Activated T-cell treated with anti-CD3 and anti-CD28 coated beads, Interleukin-2, amount 50 U/mL, for 4 hours (primary cell): ENCODE measurements at regions not wholly inside any gene's neighbourhood (a gene's known extent, or its start where the extent isn't known, plus 50 kb on each side); places are given as distances from the start of the nearest gene placed in this dataset.
"Not testable (repeated sequence)": the region's sequence is repeated elsewhere in the genome, so short reads cannot be mapped to it uniquely, and the experiment has no call there.

Experiments used
- ATAC-seq, 2 donors: fragments of 200-7000 bp; cut with Tn5 transposase; one replicate each; pipeline ENCODE4 v1.10.0; 2021
- DNase-seq: peaks from one replicate; pipeline ENCODE4 v3.0.0-alpha.2; 2020
- H3K27me3 Mint-ChIP-seq: one replicate; pipeline ENCODE4 v1.8.0; 2021; ENCODE audit warnings: low read depth, mixed read lengths
- H3K36me3 Mint-ChIP-seq: one replicate; pipeline ENCODE4 v1.8.0; 2022; ENCODE audit warnings: mixed read lengths; ENCODE audit not compliant: insufficient read depth
- H3K4me1 Mint-ChIP-seq: one replicate; pipeline ENCODE4 v1.8.0; 2021; ENCODE audit warnings: low read depth, mixed read lengths
- H3K4me3 Mint-ChIP-seq: one replicate; pipeline ENCODE4 v1.8.0; 2021; ENCODE audit warnings: mild to moderate bottlenecking, moderate library complexity, mixed read lengths
- H3K9me3 Mint-ChIP-seq: one replicate; pipeline ENCODE4 v1.8.0; 2021; ENCODE audit warnings: mixed read lengths

DNA sequence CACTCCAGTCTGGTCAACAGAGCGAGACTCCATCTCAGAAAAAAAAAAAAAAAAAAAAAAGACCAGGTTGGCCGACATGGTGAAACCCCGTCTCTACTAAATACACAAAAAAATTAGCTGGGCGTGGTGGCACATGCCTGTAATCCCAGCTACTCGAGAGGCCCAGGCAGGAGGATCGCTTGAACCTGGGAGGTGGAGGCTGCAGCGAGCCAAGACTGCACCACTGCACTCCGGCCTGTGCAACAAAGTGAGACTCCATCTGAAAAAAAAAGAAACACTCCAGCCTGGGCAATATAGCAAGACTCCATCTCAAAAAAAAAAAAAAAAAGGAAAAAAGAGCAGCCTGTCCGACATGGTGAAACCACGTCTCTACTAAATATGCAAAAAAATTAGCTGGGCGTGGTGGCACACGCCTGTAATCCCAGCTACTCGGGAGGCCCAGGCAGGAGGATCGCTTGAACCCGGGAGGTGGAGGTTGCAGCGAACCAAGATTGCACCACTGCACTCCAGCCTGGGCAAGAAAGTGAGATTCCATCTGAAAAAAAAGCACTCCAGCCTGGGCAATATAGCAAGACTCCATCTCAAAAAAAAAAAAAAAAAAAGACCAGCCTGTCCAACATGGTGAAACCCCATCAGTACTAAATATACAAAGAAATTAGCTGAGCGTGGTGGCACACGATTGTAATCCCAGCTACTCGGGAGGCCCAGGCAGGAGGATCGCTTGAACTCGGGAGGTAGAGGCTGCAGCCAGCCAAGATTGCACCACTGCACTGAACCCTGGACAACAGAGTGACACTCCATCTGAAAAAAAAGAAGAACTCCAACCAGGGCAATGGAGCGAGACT, 343.3 kb upstream of the PLGLB2 start:
- H3K27me3 Mint-ChIP-seq, H3K9me3 Mint-ChIP-seq, H3K4me3 Mint-ChIP-seq, DNase-seq, H3K36me3 Mint-ChIP-seq, ATAC-seq, H3K4me1 Mint-ChIP-seq: not testable (repeated sequence)

DNA sequence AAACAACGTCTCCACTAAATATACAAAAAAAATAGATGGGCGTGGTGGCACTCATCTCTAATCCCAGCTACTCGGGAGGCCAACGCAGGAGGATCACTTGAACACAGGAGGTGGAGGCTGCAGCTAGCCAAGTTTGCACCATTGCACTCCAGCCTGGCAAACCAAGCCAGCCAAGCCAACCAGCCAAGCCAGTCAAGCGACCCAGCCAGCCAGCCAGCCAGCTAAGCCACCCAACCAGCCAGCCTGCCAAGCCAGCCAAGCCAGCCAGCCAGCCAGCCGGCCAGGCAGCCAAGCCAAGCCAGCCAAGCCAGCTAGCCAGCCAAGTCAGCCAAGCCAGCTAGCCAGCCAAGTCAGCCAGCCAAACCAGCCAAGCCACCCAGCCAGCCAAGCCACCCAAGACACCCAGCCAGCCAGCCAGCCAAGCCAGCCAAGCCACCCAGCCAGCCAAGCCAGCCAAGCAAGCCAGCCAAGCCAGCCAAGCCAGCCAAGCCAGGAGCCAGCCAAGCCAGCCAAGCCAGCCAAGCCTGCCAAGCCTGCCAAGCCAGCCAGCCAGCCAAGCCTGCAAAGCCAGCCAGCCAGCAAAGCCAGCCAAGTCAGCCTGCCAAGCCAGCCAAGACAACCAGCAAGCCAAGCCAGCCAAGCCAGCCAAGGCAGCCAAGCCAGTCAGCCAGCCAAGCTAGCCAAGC, 342.2 kb upstream of the PLGLB2 start:
- not testable (repeated sequence) for DNase-seq, H3K9me3 Mint-ChIP-seq, ATAC-seq, H3K36me3 Mint-ChIP-seq, H3K4me1 Mint-ChIP-seq, H3K4me3 Mint-ChIP-seq, H3K27me3 Mint-ChIP-seq

DNA sequence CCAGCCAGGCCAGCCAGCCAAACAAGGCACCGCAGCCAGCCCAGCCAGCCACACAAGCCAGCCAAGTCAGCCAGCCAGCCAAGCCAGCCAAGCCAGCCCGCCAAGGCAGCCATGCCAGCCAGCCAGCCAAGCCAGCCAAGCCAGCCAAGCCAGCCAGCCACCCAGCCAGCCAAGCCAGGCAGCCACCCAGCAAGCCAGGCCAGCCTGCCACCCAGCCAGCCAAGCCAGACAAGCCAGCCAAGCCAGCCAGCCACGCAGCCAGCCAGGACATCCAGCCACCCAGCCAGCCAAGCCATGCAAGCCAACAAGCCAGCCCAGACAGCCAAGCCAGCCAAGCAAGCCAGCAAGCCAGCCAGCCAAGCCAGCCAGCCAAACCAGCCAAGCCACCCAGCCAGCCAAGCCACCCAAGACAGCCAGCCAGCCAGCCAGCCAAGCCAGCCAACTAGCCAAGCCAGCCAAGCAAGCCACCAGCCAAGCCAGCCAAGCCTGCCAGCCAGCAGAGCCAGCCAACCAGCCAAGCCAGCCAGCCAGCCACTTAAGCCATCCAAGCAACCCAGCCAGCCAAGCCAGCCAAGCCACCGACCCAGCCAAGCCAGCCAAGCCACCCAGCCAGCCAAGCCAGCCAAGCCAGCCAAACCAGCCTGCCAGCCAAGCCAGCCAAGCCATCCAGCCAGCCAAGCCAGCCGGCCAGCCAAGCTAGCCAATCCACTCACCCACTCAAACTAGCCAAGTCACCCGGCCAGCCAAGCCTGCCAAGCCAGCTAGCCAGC, 341.3 kb upstream of the PLGLB2 start:
- not testable (repeated sequence) for H3K36me3 Mint-ChIP-seq, H3K4me1 Mint-ChIP-seq, ATAC-seq, H3K9me3 Mint-ChIP-seq, H3K4me3 Mint-ChIP-seq, H3K27me3 Mint-ChIP-seq, DNase-seq

DNA sequence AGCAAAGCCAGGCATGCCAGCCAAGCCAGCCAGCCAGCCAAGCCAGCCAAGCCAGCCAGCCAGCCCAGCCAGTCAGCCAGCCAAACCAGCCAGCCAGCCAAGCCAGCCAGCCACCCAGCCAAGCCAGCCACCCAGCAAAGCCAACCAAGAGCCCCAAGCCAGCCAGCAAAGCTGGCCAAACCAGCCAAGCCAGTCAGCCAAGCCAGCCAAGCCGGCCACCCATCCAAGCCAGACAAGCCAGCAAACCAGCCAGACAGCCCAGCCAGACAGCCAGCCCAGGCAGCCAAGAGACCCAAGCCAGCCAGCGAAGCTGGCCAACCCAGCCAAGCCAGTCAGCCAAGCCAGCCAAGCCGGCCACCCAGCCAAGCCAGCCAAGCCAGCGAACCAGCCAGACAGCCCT, 338.3 kb upstream of the PLGLB2 start:
- H3K9me3 Mint-ChIP-seq, H3K36me3 Mint-ChIP-seq, H3K4me1 Mint-ChIP-seq, DNase-seq, H3K4me3 Mint-ChIP-seq, ATAC-seq, H3K27me3 Mint-ChIP-seq: not testable (repeated sequence)

DNA sequence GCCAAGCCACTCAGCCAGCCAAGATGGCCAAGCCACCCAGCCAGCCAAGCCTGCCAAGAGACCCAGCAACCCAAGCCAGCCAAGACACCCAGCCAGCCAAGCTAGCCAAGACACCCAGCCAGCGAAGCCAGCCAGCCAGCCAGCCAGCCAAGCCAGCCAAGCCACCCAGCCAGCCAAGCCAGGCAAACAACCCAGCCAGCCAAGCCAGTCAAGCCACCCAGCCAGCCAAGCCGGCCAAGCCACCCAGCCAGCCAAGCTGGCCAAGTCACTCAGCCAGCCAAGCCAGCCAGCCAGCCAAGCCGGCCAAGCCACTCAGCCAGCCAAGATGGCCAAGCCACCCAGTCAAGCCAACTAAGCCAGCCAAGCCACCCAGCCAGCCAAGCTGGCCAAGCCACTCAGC, 337.5 kb upstream of the PLGLB2 start:
- DNase-seq, ATAC-seq: not testable (repeated sequence)

DNA sequence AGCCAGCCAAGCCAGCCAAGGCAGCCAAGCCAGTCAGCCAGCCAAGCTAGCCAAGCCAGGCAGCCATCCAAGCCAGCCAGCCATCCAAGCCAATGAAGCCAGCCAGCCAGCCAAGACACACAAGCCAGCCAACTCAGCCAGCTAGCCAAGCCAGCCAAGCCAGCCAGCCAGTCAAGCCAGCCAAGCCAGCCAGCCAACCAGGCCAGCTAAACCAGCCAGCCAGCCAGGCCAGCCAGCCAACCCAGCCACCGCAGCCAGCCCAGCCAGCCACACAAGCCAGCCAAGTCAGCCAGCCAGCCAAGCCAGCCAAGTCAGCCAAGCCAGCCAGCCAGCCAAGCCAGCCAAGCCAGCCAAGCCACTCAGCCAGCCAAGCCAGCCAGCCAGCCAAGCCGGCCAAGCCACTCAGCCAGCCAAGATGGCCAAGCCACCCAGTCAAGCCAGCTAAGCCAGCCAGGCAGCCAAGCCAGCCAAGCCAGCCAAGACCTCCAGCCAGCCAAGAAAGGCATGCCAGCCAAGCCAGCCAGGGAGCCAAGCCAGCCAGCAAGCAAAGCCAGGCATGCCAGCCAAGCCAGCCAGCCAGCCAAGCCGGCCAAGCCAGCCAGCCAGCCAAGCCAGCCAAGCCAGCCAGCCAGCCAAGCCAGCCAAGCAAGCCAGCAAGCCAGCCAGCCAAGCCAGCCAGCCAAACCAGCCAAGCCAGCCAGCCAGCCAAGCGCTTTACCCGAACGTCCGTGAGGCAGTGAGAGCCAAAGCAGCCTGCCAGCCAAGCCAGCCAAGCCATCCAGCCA, 335.7 kb upstream of the PLGLB2 start:
- H3K9me3 Mint-ChIP-seq, H3K4me3 Mint-ChIP-seq, ATAC-seq, DNase-seq, H3K36me3 Mint-ChIP-seq, H3K4me1 Mint-ChIP-seq, H3K27me3 Mint-ChIP-seq: not testable (repeated sequence)

More for the DNA sequence above, 337.5 kb upstream of the PLGLB2 start:
- not testable (repeated sequence) for H3K9me3 Mint-ChIP-seq, H3K4me3 Mint-ChIP-seq, H3K4me1 Mint-ChIP-seq, H3K27me3 Mint-ChIP-seq, H3K36me3 Mint-ChIP-seq

DNA sequence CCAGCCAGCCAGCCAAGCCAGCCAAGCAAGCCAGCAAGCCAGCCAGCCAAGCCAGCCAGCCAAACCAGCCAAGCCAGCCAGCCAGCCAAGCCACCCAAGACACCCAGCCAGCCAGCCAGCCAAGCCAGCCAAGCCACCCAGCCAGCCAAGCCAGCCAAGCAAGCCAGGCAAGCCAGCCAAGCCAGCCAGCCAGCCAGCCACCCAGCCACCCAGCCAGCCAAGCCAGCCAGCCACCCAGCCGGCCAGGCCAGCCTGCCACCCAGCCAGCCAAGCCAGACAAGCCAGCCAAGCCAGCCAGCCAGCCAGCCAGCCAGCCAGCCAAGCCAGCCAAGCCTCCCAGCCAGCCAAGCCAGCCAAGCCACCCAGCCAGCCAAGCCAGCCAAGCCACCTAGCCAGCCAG, 333.6 kb upstream of the PLGLB2 start:
- DNase-seq, H3K4me1 Mint-ChIP-seq, ATAC-seq, H3K27me3 Mint-ChIP-seq, H3K4me3 Mint-ChIP-seq, H3K36me3 Mint-ChIP-seq, H3K9me3 Mint-ChIP-seq: not testable (repeated sequence)

DNA sequence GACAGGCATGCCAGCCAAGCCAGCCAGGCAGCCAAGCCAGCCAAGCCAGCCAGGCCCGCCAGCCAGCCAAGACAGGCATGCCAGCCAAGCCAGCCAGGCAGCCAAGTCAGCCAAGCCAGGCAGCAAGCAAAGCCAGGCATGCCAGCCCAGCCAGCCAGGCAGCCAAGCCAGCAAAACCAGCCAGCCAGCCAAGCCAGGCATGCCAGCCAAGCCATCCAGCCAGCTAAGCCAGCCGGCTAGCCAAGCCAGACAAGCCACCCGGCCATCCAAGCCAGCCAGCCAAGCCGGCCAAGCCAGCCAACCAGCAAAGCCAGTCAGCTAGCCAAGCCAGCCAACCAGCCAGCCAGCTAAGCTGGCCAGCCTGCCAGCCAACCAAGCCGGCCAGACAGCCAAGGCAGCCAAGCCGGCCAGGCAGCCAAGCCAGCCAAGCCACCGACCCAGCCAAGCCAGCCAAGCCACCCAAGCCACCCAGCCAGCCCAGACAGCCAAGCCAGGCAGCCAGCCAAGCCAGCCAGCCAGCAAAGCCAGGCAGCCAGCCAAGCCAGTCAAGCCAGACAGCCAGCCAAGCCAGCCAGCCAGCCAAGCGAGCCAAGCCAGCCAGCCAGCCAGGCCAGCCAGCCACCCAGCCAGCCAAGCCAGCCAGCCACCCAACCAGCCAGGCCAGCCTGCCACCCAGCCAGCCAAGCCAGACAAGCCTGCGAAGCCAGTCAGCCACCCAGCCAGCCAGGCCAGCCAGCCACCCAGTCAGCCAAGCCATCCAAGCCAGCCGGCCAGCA, 332.9 kb upstream of the PLGLB2 start:
- not testable (repeated sequence) for H3K9me3 Mint-ChIP-seq, H3K4me1 Mint-ChIP-seq, H3K4me3 Mint-ChIP-seq, DNase-seq, H3K36me3 Mint-ChIP-seq, ATAC-seq, H3K27me3 Mint-ChIP-seq

DNA sequence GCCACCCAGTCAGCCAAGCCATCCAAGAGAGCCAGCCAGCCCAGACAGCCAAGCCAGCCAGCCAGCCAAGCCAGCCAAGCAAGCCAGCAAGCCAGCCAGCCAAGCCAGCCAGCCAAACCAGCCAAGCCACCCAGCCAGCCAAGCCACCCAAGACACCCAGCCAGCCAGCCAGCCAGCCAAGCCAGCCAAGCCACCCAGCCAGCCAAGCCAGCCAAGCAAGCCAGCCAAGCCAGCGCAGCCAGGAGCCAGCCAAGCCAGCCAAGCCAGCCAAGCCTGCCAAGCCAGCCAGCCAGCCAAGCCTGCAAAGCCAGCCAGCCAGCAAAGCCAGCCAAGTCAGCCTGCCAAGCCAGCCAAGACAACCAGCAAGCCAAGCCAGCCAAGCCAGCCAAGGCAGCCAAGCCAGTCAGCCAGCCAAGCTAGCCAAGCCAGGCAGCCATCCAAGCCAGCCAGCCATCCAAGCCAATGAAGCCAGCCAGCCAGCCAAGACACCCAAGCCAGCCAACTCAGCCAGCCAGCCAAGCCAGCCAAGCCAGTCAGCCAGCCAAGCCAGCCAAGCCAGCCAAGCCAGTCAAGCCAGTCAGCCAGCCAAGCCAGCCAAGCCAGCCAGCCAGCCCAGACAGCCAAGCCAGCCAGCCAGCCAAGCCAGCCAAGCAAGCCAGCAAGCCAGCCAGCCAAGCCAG, 332.2 kb upstream of the PLGLB2 start:
- DNase-seq, H3K4me1 Mint-ChIP-seq, ATAC-seq: not testable (repeated sequence)

DNA sequence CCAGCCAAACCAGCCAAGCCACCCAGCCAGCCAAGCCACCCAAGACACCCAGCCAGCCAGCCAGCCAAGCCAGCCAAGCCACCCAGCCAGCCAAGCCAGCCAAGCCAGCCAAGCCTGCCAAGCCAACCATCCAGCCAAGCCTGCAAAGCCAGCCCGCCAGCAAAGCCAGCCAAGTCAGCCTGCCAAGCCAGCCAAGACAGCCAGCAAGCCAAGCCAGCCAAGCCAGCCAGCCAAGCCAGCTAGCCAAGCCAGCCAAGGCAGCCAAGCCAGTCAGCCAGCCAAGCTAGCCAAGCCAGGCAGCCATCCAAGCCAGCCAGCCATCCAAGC, 331.7 kb upstream of the PLGLB2 start:
- H3K4me3 Mint-ChIP-seq, H3K27me3 Mint-ChIP-seq, DNase-seq, H3K36me3 Mint-ChIP-seq, ATAC-seq, H3K9me3 Mint-ChIP-seq, H3K4me1 Mint-ChIP-seq: not testable (repeated sequence)

More for the DNA sequence above, 332.2 kb upstream of the PLGLB2 start:
- not testable (repeated sequence) for H3K36me3 Mint-ChIP-seq, H3K9me3 Mint-ChIP-seq, H3K27me3 Mint-ChIP-seq, H3K4me3 Mint-ChIP-seq

DNA sequence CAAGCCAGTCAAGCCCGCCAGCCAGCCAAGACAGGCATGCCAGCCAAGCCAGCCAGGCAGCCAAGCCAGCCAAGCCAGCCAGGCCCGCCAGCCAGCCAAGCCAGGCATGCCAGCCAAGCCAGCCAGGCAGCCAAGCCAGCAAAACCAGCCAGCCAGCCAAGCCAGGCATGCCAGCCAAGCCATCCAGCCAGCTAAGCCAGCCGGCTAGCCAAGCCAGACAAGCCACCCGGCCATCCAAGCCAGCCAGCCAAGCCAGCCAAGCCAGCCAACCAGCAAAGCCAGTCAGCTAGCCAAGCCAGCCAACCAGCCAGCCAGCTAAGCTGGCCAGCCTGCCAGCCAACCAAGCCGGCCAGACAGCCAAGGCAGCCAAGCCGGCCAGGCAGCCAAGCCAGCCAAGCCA, 330.7 kb upstream of the PLGLB2 start:
- H3K4me1 Mint-ChIP-seq, H3K4me3 Mint-ChIP-seq, H3K9me3 Mint-ChIP-seq, ATAC-seq, DNase-seq, H3K27me3 Mint-ChIP-seq, H3K36me3 Mint-ChIP-seq: not testable (repeated sequence)

DNA sequence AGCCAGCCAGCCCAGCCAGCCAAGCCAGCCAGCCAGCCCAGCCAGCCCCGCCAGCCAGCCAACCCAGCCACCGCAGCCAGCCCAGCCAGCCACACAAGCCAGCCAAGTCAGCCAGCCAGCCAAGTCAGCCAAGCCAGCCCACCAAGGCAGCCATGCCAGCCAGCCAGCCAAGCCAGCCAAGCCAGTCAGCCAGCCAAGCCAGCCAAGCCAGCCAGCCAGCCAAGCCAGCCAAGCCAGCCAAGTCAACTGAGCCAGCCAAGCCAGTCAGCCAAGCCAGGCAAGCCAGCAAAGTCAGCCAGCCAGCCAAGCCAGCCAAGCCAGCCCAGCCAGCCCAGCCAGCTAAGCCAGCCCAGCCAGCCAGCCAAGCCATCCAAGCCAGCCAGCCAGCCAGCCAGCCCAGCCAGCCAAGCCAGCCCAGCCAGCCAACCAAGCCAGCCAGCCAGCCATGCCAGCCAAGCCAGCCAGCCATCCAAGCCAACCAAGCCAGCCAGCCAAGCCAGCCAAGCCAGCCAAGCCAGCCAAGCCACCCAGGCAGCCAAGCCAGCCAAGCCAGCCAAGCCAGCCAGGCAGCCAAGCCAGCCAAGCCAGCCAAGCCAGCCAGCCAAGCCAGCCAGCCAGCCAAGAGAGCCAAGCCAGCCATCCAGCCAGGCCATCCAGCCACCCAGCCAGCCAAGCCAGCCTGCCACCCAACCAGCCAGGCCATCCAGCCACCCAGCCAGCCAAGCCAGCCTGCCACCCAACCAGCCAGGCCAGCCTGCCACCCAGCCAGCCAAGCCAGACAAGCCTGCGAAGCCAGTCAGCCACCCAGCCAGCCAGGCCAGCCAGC, 329.9 kb upstream of the PLGLB2 start:
- not testable (repeated sequence) for H3K4me1 Mint-ChIP-seq, ATAC-seq, H3K4me3 Mint-ChIP-seq, H3K36me3 Mint-ChIP-seq, H3K27me3 Mint-ChIP-seq, DNase-seq, H3K9me3 Mint-ChIP-seq
